ENCODE measurements at regions not wholly inside any gene's neighbourhood (a gene's known extent, or its start where the extent isn't known, plus 50 kb on each side); places are given as distances from the start of the nearest gene placed in this dataset.
A peak's percentile ranks its signal among the peaks of the same experiment; 100 is the strongest.
"Not testable (repeated sequence)": the region's sequence is repeated elsewhere in the genome, so short reads cannot be mapped to it uniquely, and the experiment has no call there.

GRCh38 chr5:8710426-8710930, 835.4 kb downstream of the SEMA5A start:
- intact Hi-C loops (cut with DNase I), result no loop called here

GRCh38 chr5:8714198-8714597, 831.7 kb downstream of the SEMA5A start:
- intact Hi-C loops (cut with DNase I), result no loop called here
- no peak for DNase-seq (ENCODE audit: low spot score)

More at GRCh38 chr5:8710426-8710930, 835.4 kb downstream of the SEMA5A start:
- DNase-seq (ENCODE audit: low spot score), result no peak

- intact Hi-C loops (cut with DNase I), result no loop called here
- DNase-seq (ENCODE audit: low spot score), result no peak
These were observed 831.0 kb downstream of the SEMA5A start for GRCh38 chr5:8714861-8715260.

GRCh38 chr5:8719796-8720195, 826.1 kb downstream of the SEMA5A start:
- intact Hi-C loops (cut with DNase I), result no loop called here
- DNase-seq (ENCODE audit: low spot score), result no peak

- DNase-seq (ENCODE audit: low spot score), result no peak
- intact Hi-C loops (cut with DNase I), result no loop called here
These were observed 825.4 kb downstream of the SEMA5A start for GRCh38 chr5:8720506-8720905.

- intact Hi-C loops (cut with DNase I), result no loop called here
- no peak for DNase-seq (ENCODE audit: low spot score)
These were observed 824.3 kb downstream of the SEMA5A start for GRCh38 chr5:8721536-8721935.

GRCh38 chr5:8726383-8727036, 819.4 kb downstream of the SEMA5A start:
- DNase-seq (ENCODE audit: low spot score), result peak; percentile 49
- intact Hi-C loops (cut with DNase I), result no loop called here

- no peak for DNase-seq (ENCODE audit: low spot score)
- intact Hi-C loops (cut with DNase I), result no loop called here
These were observed 818.5 kb downstream of the SEMA5A start for GRCh38 chr5:8727396-8727795.

- intact Hi-C loops (cut with DNase I), result no loop called here
- DNase-seq (ENCODE audit: low spot score), result no peak
These were observed 816.4 kb downstream of the SEMA5A start for GRCh38 chr5:8729437-8729836.

- intact Hi-C loops (cut with DNase I), result no loop called here
These were observed 815.7 kb downstream of the SEMA5A start for GRCh38 chr5:8730194-8730593.

GRCh38 chr5:8731110-8731509, 814.8 kb downstream of the SEMA5A start:
- DNase-seq (ENCODE audit: low spot score), result peak; percentile 44
- intact Hi-C loops (cut with DNase I), result not testable (repeated sequence)

More at GRCh38 chr5:8730194-8730593, 815.7 kb downstream of the SEMA5A start:
- DNase-seq (ENCODE audit: low spot score), result no peak

- peak; percentile 61 for DNase-seq (ENCODE audit: low spot score)
- intact Hi-C loops (cut with DNase I), result no loop called here
These were observed 805.3 kb downstream of the SEMA5A start for GRCh38 chr5:8740595-8740994.

- DNase-seq (ENCODE audit: low spot score), result no peak
- intact Hi-C loops (cut with DNase I), result no loop called here
These were observed 796.3 kb downstream of the SEMA5A start for GRCh38 chr5:8749556-8749955.

- intact Hi-C loops (cut with DNase I), result no loop called here
- DNase-seq (ENCODE audit: low spot score), result no peak
These were observed 795.8 kb downstream of the SEMA5A start for GRCh38 chr5:8750100-8750499.

- DNase-seq (ENCODE audit: low spot score), result no peak
- intact Hi-C loops (cut with DNase I), result no loop called here
These were observed 793.9 kb downstream of the SEMA5A start for GRCh38 chr5:8751971-8752370.

GRCh38 chr5:8752595-8752994, 793.3 kb downstream of the SEMA5A start:
- no peak for DNase-seq (ENCODE audit: low spot score)
- intact Hi-C loops (cut with DNase I), result no loop called here

- intact Hi-C loops (cut with DNase I), result no loop called here
- no peak for DNase-seq (ENCODE audit: low spot score)
These were observed 789.3 kb downstream of the SEMA5A start for GRCh38 chr5:8756498-8757084.

- DNase-seq (ENCODE audit: low spot score), result no peak
- intact Hi-C loops (cut with DNase I), result loop anchor here in 1 of 2 donors (10.0 kb wide), 1 partner anchor 269 kb away; no protein-coding TSS in a partner anchor
These were observed 780.0 kb downstream of the SEMA5A start for GRCh38 chr5:8765886-8766285.

- intact Hi-C loops (cut with DNase I), result loop anchor here in 1 of 2 donors (10.0 kb wide), 1 partner anchor 268 kb away; no protein-coding TSS in a partner anchor
- DNase-seq (ENCODE audit: low spot score), result no peak
These were observed 779.4 kb downstream of the SEMA5A start for GRCh38 chr5:8766448-8766847.

GRCh38 chr5:8767111-8767510, 778.8 kb downstream of the SEMA5A start:
- no peak for DNase-seq (ENCODE audit: low spot score)
- intact Hi-C loops (cut with DNase I), result loop anchor here in 1 of 2 donors (10.0 kb wide), 1 partner anchor 268 kb away; no protein-coding TSS in a partner anchor

GRCh38 chr5:8767746-8768145, 778.1 kb downstream of the SEMA5A start:
- DNase-seq (ENCODE audit: low spot score), result no peak
- intact Hi-C loops (cut with DNase I), result loop anchor here in 1 of 2 donors (10.0 kb wide), 1 partner anchor 267 kb away; no protein-coding TSS in a partner anchor

Data from posterior vena cava (tissue), 2 donors.